SW 1271 (cell line): ENCODE measurements at regions not wholly inside any gene's neighbourhood (a gene's known extent, or its start where the extent isn't known, plus 50 kb on each side); places are given as distances from the start of the nearest gene placed in this dataset.

ENCODE experiments used
- DNase-seq, 2 experiments: peaks; one replicate each; lab custom pipeline; 2025; lab: John Stamatoyannopoulos, UW

- DNase-seq, result no peak
Measured at GRCh38 chr4:152021788-152022438, 261.1 kb upstream of the GATB start.

GRCh38 chr4:152020073-152020472 lies 259.3 kb upstream of the GATB start:
- DNase-seq, result no peak

- no peak for DNase-seq
Measured at GRCh38 chr4:152016303-152016620, 255.5 kb upstream of the GATB start.

GRCh38 chr4:152015597-152016302 lies 254.9 kb upstream of the GATB start:
- no peak for DNase-seq

- DNase-seq, result no peak
Measured at GRCh38 chr4:152014280-152014679, 253.5 kb upstream of the GATB start.

- no peak for DNase-seq
Measured at GRCh38 chr4:152011469-152011868, 250.7 kb upstream of the GATB start.

- DNase-seq, result no peak
Measured at GRCh38 chr4:152010710-152011079, 249.9 kb upstream of the GATB start.

GRCh38 chr4:152009983-152010709 lies 249.3 kb upstream of the GATB start:
- no peak for DNase-seq

GRCh38 chr4:152009031-152009670 lies 248.3 kb upstream of the GATB start:
- no peak for DNase-seq

GRCh38 chr4:152007111-152007510 lies 246.3 kb upstream of the GATB start:
- no peak for DNase-seq

- no peak for DNase-seq
Measured at GRCh38 chr4:152004801-152005200, 244.0 kb upstream of the GATB start.

- DNase-seq, result no peak
Measured at GRCh38 chr4:152000518-152000917, 239.7 kb upstream of the GATB start.

- no peak for DNase-seq
Measured at GRCh38 chr4:151998723-151999122, 237.9 kb upstream of the GATB start.

- DNase-seq, result no peak
Measured at GRCh38 chr4:151997461-151997860, 236.7 kb upstream of the GATB start.

- DNase-seq, result no peak
Measured at GRCh38 chr4:151994429-151994828, 233.6 kb upstream of the GATB start.

GRCh38 chr4:151993521-151993920 lies 232.7 kb upstream of the GATB start:
- no peak for DNase-seq

GRCh38 chr4:151992332-151993154 lies 231.7 kb upstream of the GATB start:
- DNase-seq, result no peak

GRCh38 chr4:151991884-151992167 lies 231.0 kb upstream of the GATB start:
- no peak for DNase-seq

- DNase-seq, result no peak
Measured at GRCh38 chr4:151991001-151991883, 230.4 kb upstream of the GATB start.

GRCh38 chr4:151990201-151990600 lies 229.4 kb upstream of the GATB start:
- DNase-seq, result no peak

- no peak for DNase-seq
Measured at GRCh38 chr4:151988591-151988990, 227.8 kb upstream of the GATB start.
